Effector memory CD4-positive, alpha-beta T cell (primary cell): ENCODE measurements at regions not wholly inside any gene's neighbourhood (a gene's known extent, or its start where the extent isn't known, plus 50 kb on each side); places are given as distances from the start of the nearest gene placed in this dataset.
"Not testable (repeated sequence)": the region's sequence is repeated elsewhere in the genome, so short reads cannot be mapped to it uniquely, and the experiment has no call there.

ENCODE experiments used
- DNase-seq, 3 donors: peaks; one replicate each; pipeline ENCODE4 v3.0.0-alpha.2; 2020
- H3K27ac ChIP-seq: 2 replicates; pipeline ENCODE4 v1.7.0; 2013; ENCODE audit warnings: mild to moderate bottlenecking, low read length, moderate library complexity; ENCODE audit not compliant: insufficient read depth, poor library complexity, severe bottlenecking
- H3K27me3 ChIP-seq: replicated peaks from 2 replicates; pipeline ENCODE4 v1.7.0; 2013; ENCODE audit warnings: mild to moderate bottlenecking, low read length; ENCODE audit not compliant: insufficient read depth, control insufficient read depth, poor library complexity, severe bottlenecking
- H3K36me3 ChIP-seq: 2 replicates; pipeline ENCODE4 v1.7.0; 2013; ENCODE audit warnings: mild to moderate bottlenecking, low read length, moderate library complexity; ENCODE audit not compliant: control insufficient read depth, insufficient read depth
- H3K4me1 ChIP-seq: 2 replicates; pipeline ENCODE4 v1.7.0; 2013; ENCODE audit warnings: low read length, mild to moderate bottlenecking; ENCODE audit not compliant: control insufficient read depth, insufficient read depth, poor library complexity, severe bottlenecking
- H3K4me3 ChIP-seq: 2 replicates; pipeline ENCODE4 v1.7.0; 2013; ENCODE audit warnings: low read length, low read depth, mild to moderate bottlenecking; ENCODE audit not compliant: insufficient read depth, poor library complexity, severe bottlenecking
- H3K9me3 ChIP-seq: 2 replicates; pipeline ENCODE4 v1.7.0; 2013; ENCODE audit warnings: mild to moderate bottlenecking, low read length, moderate library complexity; ENCODE audit not compliant: control insufficient read depth

- Histone ChIP-seq H3K27ac (no peak overlapping the region), H3K27me3 (no peaks in the 10 kb centered on the region), H3K9me3 (no peaks in the 10 kb centered on the region), H3K36me3 (no peaks in the 10 kb centered on the region), H3K4me3 (no peak overlapping the region), H3K4me1 (no peaks in the 10 kb centered on the region)
- DNase-seq, result no peak
Measured at GRCh38 chr6:147691446-147691845, 183.0 kb downstream of the SAMD5 start.

- H3K36me3 ChIP-seq, result no peaks in the 10 kb centered on the region
- H3K4me3 ChIP-seq, result no peak overlapping the region
- no peak overlapping the region for H3K27ac ChIP-seq
- H3K9me3 ChIP-seq, result no peaks in the 10 kb centered on the region
- no peaks in the 10 kb centered on the region for H3K4me1 ChIP-seq
- no peak for DNase-seq
- H3K27me3 ChIP-seq, result no peaks in the 10 kb centered on the region
Measured at GRCh38 chr6:147693181-147693580, 184.7 kb downstream of the SAMD5 start.

GRCh38 chr6:147694556-147694955 lies 186.1 kb downstream of the SAMD5 start:
- not testable (repeated sequence) for DNase-seq, H3K4me3 ChIP-seq

GRCh38 chr6:147695819-147696218 lies 187.3 kb downstream of the SAMD5 start:
- Histone ChIP-seq H3K4me1 (no peaks in the 10 kb centered on the region), H3K9me3 (no peaks in the 10 kb centered on the region), H3K27me3 (no peaks in the 10 kb centered on the region), H3K36me3 (no peaks in the 10 kb centered on the region), H3K4me3 (no peak overlapping the region), H3K27ac (no peak overlapping the region)
- no peak for DNase-seq

More at GRCh38 chr6:147694556-147694955, 186.1 kb downstream of the SAMD5 start:
- H3K4me1 ChIP-seq, H3K27me3 ChIP-seq, H3K27ac ChIP-seq, H3K36me3 ChIP-seq, H3K9me3 ChIP-seq: not testable (repeated sequence)

- no peak for DNase-seq
- H3K27ac ChIP-seq, result no peak overlapping the region
- H3K27me3 ChIP-seq, result no peaks in the 10 kb centered on the region
- no peaks in the 10 kb centered on the region for H3K36me3 ChIP-seq
- no peak overlapping the region for H3K4me3 ChIP-seq
- no peaks in the 10 kb centered on the region for H3K4me1 ChIP-seq
- no peaks in the 10 kb centered on the region for H3K9me3 ChIP-seq
Measured at GRCh38 chr6:147699140-147699539, 190.7 kb downstream of the SAMD5 start.

- Histone ChIP-seq H3K27me3 (no peaks in the 10 kb centered on the region), H3K9me3 (no peaks in the 10 kb centered on the region), H3K27ac (no peak overlapping the region), H3K36me3 (no peaks in the 10 kb centered on the region), H3K4me1 (no peaks in the 10 kb centered on the region), H3K4me3 (no peak overlapping the region)
- DNase-seq, result no peak
Measured at GRCh38 chr6:147699637-147700036, 191.1 kb downstream of the SAMD5 start.

GRCh38 chr6:147700436-147701209 lies 192.1 kb downstream of the SAMD5 start:
- no peak overlapping the region for H3K27ac ChIP-seq
- H3K4me1 ChIP-seq, result no peaks in the 10 kb centered on the region
- no peak for DNase-seq

GRCh38 chr6:147704691-147705090 lies 196.2 kb downstream of the SAMD5 start:
- no peaks in the 10 kb centered on the region for H3K27me3 ChIP-seq
- no peak overlapping the region for H3K4me3 ChIP-seq
- no peaks in the 10 kb centered on the region for H3K4me1 ChIP-seq
- no peak for DNase-seq
- H3K27ac ChIP-seq, result no peak overlapping the region
- H3K9me3 ChIP-seq, result no peaks in the 10 kb centered on the region
- H3K36me3 ChIP-seq, result no peaks in the 10 kb centered on the region

More at GRCh38 chr6:147700436-147701209, 192.1 kb downstream of the SAMD5 start:
- Histone ChIP-seq H3K9me3 (no peaks in the 10 kb centered on the region), H3K36me3 (no peaks in the 10 kb centered on the region), H3K27me3 (no peaks in the 10 kb centered on the region), H3K4me3 (no peak overlapping the region)

- Histone ChIP-seq H3K4me1 (no peaks in the 10 kb centered on the region), H3K36me3 (no peaks in the 10 kb centered on the region), H3K4me3 (no peak overlapping the region), H3K27me3 (no peaks in the 10 kb centered on the region), H3K27ac (no peak overlapping the region), H3K9me3 (no peaks in the 10 kb centered on the region)
- no peak for DNase-seq
Measured at GRCh38 chr6:147707524-147707923, 199.0 kb downstream of the SAMD5 start.

GRCh38 chr6:147708170-147708569 lies 199.7 kb downstream of the SAMD5 start:
- no peaks in the 10 kb centered on the region for H3K36me3 ChIP-seq
- H3K4me3 ChIP-seq, result no peak overlapping the region
- no peak for DNase-seq
- H3K27ac ChIP-seq, result no peak overlapping the region
- no peaks in the 10 kb centered on the region for H3K9me3 ChIP-seq
- H3K4me1 ChIP-seq, result no peaks in the 10 kb centered on the region
- H3K27me3 ChIP-seq, result no peaks in the 10 kb centered on the region
